Fibroblast of skin of left quadriceps (primary cell): ENCODE measurements at regions not wholly inside any gene's neighbourhood (a gene's known extent, or its start where the extent isn't known, plus 50 kb on each side); places are given as distances from the start of the nearest gene placed in this dataset.
A peak's percentile ranks its signal among the peaks of the same experiment; 100 is the strongest.

ENCODE experiments used
- DNase-seq, 2 experiments: peaks; one replicate each; pipeline ENCODE4 v3.0.0-alpha.2; 2013; ENCODE audit warnings: low read depth in 2 of 2

DNA sequence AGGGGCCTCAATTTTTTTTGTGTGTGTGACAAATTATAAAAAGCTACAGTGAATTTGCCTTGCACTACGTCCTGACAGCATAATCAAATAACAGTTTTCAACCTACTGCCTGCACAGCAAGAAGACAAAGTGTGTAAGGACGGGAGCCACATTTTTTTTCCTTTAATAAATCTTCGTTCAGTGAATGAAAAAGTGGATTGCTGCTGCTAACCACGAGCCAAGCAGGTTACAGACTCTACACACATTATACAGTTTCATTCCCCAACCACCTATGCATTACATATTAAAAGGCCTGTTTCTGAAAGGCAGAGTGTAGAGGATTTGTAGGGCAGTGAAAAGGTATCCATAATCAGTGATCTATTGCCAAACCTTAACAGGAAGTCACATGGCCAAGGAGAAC is 570.0 kb upstream of the BTBD3 start:
- DNase-seq: no peak

DNA sequence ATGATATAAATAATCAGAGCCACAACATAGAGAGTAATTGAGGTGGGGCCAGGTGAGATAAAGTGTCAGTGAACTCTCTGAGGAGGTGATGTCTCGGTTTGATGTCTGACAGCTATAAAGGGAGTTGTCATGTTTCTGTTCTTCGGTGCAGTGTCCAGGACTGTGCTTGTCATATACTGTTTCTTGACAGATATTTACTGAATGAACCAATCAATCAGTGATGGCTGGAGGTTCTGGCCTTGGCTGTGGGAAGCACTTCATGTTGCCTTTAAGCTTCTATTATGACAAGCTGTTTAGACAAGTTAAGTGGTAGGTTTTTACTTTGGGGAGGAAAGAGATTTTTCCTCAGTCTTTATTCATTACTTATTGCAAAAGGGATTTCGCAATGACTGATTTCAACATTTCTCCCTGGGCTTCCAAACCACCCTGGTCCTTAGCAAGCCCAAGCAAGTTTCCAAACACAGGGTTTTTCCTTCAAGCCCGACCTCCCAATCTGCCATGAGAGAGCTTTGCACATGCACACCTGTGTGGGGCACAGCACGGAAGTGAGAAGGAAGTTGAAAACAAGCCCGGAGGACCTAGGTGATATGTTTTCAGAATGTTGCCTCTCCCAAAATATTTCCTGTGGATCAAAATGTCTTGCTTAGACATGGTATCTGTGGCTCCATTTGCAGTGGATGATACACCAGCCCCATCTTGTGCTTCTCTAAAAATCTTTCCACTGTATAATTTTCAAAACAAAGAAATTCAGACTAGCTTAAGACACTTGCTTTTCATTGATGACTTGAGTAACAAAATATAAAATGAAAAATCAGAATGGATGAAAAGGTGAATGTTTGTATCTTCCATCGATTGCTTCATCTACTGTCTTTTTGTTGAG is 567.3 kb upstream of the BTBD3 start:
- peak; percentile 50 to 52 for DNase-seq

DNA sequence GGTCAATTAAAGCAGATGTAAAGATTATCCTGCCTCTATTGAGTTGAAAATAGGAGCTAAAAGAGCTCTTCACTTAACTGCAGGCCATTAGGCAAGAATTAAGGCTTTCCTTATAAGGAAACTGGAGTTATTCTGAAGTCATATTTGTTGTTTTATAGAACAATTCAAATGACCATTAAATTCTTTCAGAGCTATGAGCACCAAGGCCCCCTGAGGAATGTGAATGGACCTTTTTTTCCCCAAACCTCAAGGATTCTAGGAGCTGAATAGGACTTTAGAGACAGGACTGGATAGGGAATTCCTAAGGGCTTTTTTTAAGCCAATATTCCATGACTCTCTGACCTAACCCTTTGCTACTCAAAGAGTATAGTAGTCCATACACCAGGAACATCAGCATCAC is 565.7 kb upstream of the BTBD3 start:
- DNase-seq: no peak

DNA sequence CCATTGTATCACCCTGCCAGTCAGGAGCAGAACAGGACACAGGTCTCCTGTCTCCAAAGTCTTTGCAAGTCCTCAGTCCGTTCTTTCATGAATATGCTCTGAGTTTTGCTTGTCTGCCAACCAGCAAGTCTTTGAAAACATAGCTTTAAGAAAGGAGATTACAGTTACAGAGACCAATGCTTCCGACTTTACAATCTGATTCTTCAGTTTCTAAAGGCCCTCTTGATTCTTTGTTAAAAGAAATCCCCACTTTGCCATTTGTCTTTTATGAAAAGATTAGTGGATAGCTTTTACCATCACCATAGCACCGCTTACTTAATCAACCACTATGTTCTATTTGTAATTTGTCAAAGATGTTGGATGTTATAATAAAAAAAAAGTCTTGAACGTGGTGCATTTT is 562.8 kb upstream of the BTBD3 start:
- DNase-seq: no peak

DNA sequence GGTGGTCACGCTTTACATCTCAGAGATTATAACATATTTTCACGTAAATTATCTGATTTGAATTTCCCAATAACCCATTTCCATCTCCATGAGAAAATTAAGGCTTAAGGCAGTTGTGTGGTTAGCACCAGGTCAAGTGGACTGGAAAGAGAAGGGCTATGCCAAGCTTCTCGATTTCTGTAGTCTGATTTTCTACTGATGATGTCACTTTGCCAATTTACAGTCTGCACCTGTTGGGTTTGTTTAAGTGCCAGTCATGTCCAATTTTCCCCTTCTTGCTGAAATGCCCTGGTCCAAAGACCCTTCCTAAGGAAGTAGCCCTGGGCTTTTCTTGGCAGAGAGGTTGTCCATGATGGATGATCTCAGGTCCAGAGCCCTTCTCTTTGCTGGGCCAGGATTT is 562.3 kb upstream of the BTBD3 start:
- no peak for DNase-seq

DNA sequence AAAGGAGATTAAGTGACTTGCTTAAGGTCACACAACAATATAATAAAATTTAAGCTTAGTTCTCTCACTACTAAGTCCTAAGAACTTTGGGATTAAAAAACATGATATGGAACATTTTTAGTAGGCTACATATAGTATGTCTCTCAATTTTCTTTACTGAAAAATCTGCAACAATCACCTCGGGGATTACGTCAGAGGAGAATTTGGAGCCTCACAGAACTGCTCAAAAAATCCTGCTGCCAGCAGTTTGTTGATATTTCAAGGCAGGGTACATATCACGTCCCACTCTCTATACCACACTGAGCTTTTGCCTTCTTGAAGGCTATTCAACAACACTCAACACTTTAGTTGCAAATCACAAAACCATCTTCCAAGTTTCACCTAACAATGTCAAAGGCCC is 561.6 kb upstream of the BTBD3 start:
- no peak for DNase-seq

DNA sequence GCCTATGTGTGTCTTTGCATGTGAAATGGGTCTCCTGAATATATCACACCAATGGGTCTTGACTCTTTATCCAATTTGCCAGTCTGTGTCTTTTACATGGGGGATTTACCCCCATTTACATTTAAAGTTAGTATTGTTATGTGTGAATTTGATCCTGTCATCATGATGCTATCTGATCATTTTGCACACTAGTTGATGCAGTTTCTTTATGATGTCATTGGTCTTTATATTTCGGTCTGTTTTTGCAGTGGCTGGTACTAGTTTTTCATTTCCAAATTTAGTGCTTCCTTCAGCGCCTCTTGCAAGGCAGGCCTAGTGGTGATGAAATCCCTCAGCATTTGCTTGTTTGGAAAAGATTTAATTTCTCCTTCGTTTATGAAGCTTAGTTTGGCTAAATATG is 555.2 kb upstream of the BTBD3 start:
- no peak for DNase-seq

DNA sequence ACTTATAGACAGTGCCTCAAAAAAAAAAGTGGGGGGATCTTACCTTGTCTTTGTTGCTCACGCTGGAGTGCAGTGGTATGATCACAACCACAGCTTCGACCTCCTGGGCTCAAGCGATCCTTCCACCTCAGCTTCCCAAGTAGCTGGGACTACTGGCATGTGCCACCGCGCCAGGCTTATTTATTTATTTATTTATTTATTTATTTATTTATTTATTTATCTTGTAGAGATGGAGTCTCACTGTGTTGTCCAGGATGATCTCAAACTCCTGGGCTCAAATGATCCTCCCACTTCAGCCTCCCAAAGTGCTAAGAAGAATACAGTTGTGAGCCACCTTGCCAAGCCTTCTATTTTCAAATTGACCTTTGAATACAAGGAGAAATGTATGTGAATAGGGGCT is 553.0 kb upstream of the BTBD3 start:
- no peak for DNase-seq

DNA sequence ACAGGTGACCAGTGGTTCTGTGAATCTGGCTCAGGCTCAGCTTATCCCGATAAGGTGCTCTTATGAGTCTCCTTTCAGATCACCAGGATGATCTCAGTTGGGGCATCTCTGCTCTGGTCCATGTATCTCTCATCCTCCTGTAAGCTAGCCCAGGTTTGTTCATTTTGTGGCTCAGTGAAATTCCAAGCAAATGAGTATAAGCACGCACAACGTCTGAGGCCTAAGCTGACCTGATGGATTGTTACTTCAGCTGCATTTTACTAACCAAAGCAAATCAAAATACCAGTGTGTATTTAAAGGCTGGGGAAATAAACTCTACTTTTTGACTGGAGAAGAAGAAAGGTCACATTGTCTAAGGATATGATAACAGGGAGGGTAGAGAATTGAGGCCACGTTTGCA is 551.0 kb upstream of the BTBD3 start:
- DNase-seq: no peak

DNA sequence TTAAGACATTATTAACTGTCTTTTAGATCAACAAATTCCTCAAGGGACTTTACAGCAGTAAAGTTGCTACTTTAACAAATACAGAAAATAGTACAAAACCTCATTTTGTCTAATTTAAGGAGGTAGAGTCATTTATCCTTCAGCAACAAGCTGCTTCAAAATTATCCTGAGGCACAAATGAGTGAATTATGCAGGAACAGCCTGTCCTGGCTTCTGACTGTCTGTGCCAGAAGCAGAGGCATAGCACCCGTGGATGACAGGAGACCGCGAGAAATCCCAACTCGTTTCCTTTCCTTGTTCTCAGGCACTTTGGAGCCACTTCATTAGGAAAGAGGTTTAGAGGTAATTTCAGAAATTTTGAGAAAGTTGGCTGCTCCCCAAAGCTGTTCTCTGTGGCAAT is 549.2 kb upstream of the BTBD3 start:
- DNase-seq: no peak

DNA sequence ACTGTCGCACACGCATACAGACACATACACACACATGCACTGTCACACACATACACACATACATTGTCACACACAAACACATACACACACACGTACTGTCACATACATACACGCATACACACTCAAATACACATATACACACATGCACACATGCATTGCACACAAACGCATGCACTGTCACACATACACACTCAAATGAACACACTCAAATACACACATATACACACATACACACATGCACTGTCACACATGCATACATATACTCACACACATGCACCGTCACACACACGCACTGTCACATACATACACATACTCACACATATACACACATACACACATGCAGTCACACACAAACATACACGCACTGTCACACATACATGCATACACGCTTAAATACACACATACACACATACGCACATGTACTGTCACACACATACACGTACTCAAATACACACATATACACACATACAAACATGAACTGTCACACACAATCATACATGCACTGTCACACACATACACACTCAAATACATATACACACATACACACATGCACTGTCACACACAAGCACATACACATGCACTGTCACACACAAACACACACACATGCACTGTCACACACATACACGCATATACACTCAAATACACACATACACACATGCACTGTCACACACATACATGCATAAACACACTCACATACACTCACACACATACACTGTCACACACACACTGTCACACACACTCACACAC is 548.6 kb upstream of the BTBD3 start:
- no peak for DNase-seq

DNA sequence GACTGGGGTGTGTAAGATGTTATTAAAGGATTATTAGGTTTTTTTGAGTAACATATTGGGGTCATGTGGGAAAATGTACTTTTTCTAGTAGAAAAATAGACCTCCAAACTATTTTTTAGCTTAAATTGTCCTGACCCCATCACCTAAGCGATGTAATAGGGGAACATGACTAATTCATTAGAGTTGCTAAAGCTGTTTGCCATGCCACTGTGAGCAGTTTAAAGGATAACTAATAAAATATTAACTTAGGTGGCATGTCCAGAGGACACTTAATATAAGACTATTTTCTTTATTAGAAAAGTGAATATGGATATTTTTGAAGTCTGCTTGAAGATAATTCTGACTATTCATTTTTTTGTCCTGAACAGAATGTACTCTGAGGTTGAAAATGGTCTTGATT is 545.9 kb upstream of the BTBD3 start:
- no peak for DNase-seq

DNA sequence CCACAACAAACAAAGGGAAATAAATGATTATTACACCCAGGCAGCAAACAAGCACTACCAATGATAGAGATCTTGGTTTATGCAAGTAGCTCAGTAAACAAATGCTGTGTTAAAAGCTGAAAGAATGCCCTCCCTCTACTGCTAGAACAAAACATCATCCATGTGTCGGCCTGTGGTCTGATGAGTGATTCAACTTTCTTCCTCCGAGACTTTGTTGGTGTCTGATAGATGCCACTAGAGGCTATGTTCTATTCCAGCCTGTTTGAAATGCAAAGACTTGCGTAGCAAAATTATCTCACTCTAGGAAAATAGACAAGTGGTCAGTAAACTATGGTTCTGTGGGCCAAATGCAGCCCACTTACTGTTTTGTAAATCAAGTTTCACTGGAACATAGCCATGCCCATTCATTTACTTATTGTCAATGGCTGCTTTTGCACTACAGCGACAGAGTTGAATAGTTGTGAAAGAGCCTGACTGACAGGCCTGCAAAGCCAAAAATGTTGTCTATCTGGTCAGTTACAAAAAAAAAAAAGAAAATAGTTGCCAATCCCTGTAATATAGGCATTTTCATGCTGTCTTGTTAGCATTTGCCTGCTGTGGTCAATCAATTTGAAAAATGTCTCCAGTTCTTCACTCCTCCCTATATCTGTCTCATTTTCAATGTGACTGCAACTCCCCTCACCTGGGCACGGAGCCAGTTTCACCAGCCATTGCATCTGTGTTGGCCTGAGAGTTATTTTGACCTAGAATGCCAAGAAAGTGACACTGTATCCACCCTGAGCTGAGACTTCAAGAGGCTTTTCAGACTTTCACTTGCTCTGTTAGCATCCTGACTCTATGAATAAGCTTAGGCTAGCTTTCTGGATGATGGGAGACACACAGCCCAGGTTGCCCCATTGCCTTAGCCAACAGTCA is 544.6 kb upstream of the BTBD3 start:
- DNase-seq: no peak

DNA sequence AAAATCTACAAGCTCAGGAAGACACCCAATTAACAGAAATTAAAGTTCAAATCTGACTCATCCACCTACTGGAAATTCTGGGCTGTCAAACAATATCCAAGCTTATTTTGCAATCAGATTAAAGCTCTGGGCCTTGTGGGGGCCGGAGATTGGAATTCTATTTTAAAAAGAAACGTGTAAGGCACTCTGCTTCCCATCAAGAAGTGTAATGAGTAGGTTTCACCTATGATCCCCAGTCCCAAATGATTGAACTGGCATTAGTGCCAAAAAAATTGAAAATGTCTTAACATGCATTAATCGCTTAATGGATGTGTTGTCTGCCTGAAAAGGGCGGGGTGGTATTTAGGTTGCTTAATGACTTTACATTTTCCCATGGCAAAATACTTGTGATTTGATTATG is 542.4 kb upstream of the BTBD3 start:
- no peak for DNase-seq

DNA sequence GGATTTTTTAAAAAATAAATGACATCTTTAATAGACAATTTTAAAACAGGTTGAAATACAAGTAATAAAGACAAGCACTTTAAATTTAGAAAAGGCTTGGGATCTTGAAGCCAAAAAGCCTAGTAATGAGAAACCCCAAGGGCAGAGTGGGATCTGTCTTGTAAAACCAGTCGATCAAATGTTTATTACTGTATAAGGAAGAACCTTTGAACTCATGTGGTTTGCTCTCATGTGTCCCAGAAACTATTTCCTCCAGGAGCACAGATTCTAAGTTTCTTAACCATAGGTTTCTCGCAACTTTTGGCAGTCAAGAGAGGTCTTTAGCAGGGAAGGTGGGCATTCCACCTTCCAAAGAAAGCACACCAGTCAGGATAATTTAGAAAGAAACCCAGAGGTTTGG is 541.7 kb upstream of the BTBD3 start:
- DNase-seq: no peak

DNA sequence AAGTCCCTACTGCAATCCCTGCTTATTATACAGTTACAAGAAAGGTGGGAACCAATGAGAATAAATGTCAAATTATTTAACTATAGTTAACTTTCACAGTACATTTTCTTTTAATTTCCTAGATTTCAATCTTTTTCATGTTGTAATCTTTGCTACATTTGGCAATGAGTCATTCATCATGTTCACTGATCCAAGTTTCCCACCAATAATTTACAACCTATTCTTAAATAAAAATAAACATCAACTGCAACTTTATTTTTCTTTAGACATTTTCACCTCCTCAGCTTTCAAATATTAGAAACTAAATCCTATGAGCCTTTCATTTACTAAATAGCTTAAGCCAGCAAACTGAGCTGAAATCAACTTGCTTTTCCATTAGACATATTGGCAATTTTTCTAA is 541.3 kb upstream of the BTBD3 start:
- no peak for DNase-seq

DNA sequence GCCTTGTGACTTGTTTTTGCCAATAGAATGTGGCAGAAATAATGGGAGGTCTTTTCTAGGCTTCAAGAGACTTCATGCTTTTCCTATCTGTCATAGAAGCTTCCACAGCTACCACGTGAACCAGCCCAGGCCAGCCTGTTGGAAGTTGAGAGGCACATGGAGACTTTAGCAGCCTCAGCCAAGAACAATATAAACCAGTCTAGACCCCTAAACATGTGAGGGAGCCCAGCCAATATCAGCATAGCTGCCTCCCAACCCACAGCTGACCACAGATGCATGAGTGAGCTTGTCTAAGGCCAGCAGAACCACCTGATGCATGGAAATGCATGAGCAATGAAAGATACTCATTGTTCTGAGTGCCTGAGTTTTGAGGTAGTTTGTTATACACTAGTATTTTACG is 540.7 kb upstream of the BTBD3 start:
- no peak for DNase-seq

DNA sequence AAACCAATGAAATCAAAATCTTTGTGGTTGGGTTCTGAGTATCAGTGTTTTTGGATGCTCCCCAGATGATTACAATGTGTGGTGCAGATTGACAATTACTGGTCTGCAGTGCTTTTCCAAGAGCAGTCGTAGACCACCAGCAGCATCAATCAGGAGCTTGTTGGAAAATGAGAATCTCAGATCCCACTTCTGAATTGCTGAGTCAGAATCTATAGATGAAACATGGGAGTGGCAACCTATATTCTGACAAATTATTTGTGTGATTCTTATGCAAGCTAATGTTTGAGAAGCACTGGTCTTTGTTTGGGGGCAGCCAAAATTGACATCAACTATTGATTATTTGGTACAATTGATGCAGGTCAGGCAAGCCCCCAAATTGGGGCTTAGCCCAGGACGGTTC is 539.9 kb upstream of the BTBD3 start:
- DNase-seq: no peak

DNA sequence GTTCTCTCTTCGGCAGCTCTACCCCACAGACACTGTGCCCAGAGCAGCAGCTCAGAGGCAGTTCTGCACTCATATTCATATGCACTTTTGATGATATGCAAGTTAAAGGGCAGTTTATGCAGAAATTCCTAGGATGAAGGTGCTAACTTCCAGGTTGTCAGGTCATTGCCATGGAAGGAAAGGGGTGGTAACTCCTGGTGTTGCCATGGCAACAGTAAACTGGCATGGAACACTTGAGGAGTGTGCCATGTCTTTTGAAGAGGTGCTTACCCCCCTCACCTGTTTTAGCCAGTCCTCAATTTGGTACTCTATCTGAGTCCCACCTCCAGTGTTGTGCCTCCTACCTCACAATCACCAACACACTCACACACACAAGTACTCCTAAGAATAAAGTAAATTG is 539.4 kb upstream of the BTBD3 start:
- DNase-seq: no peak

DNA sequence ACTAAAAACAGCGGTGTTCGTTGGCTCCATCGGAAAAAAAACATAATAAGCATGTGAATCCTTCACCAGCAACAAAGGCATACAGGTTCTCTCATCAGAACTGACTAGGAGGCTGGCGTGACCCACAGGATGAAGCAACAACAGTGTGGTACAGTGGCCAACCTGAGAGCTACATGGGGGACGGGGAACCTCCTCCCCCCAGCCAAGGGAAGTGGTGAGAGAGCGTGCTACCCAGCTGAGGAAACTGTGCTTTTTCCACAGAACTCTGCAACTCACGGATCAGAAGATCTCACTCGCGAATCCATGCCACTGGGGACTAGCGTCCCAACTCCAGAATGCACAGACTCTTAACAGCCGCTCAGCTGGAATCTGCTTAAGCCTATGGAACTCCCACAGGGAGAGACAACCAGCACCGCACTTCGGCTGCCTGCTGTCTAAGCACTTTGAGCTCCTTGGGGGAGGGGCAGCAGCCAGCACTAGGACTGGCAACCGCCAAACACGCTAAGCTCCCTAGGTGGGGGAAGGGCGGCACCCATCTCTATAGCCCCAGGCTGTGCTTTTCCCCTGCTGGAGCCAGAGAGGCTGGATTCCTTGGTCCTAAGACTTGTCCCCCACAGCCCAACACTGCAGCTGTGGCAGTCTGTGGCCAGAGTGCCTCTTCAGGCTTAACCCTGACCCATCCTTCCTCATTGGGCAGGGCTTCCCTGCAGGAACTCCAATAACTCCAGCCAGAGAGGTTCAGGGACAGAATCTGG is 538.3 kb upstream of the BTBD3 start:
- no peak for DNase-seq

DNA sequence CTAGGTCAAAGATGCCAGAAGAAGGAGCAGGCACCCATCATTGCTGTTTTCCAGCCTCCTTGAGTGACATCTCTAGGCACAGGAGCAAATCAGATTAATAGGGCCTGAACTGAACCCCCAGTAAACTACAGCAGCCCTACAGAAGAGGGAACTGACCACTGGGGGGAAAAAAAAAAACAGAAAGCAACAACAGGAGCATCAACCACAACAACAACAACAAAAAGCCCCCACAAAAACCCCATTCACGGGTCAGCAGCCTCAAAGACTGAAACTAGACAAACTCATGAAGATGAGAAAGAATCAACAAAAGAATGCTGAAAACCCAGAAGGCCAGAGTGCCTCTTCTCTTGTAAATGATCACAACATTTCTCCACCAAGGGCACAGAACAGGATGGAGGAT is 537.4 kb upstream of the BTBD3 start:
- DNase-seq: no peak
